GM18951 (cell line): ENCODE measurements at regions not wholly inside any gene's neighbourhood (a gene's known extent, or its start where the extent isn't known, plus 50 kb on each side); places are given as distances from the start of the nearest gene placed in this dataset.
"Not testable (repeated sequence)": the region's sequence is repeated elsewhere in the genome, so short reads cannot be mapped to it uniquely, and the experiment has no call there.

Experiments
- POLR2A ChIP-seq: IDR thresholded peaks from 4 replicates; pipeline ENCODE4 v1.6.1; 2011; ENCODE audit warnings: mild to moderate bottlenecking; ENCODE audit not compliant: insufficient read length, insufficient read depth; ENCODE audit errors: extremely low read depth
- in situ Hi-C: fragments of 300-500 bp; cut with MboI; formaldehyde crosslinking; loops from one replicate; pipeline ENCODE4 v1.12.0; 2022; ENCODE audit warnings: low sequenced_read_pairs, mixed read lengths, inconsistent platforms; ENCODE audit not compliant: unreplicated experiment

DNA sequence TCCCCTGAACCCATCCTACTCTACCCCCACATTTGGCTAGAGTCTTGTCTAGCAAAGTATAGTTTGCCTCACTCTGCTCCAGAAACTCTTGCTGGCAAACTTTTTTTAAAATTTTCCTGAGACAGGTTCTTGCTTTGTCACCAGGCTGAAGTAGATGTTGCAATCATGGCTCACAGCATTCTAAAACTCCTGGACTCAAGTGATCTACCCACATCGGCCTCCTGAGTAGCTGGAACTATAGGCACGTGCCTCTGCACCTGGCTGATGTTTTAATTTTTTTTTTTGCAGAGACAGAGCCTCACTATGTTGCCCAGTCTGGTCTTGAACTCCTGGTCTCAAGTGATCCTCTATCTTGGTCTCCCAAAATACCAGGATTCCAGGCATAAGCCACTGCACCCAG lies 175.8 kb upstream of the FBXL17 start:
- TF ChIP-seq POLR2A: no peak
- in situ Hi-C loops: no loop called here

DNA sequence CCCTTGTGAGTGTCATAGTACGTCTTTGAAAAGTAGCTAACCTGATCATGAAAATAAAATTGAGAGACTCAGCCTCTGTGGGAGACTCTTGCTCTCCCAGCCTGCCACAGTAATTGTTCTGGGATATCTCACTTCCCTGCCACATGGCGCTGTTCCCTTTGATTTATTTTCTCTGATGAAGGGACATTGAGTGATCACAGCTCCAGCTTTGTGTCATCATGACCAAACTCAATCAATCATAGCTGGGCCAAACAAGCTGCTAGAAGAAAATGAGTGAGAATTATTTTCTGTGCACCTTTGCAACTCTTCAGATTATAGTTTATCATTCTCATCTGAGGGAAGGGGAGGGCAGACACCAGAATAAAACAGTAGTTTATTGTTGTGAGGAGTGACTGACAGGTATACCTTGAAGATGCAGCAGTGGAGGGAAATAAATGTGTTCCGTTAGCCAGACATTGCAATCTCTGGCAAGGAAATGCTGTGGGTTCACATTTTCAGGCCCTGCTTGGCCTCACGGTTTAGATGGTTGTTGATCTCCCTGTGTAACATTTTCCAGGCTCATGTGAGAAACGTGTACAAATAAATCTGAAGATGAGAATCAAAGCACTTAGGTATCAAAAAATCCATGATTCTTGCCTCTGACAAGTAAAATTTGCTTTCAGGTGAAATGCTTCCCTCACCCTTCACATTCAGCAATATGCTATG lies 174.7 kb upstream of the FBXL17 start:
- in situ Hi-C loops: no loop called here
- no peak for TF ChIP-seq POLR2A

DNA sequence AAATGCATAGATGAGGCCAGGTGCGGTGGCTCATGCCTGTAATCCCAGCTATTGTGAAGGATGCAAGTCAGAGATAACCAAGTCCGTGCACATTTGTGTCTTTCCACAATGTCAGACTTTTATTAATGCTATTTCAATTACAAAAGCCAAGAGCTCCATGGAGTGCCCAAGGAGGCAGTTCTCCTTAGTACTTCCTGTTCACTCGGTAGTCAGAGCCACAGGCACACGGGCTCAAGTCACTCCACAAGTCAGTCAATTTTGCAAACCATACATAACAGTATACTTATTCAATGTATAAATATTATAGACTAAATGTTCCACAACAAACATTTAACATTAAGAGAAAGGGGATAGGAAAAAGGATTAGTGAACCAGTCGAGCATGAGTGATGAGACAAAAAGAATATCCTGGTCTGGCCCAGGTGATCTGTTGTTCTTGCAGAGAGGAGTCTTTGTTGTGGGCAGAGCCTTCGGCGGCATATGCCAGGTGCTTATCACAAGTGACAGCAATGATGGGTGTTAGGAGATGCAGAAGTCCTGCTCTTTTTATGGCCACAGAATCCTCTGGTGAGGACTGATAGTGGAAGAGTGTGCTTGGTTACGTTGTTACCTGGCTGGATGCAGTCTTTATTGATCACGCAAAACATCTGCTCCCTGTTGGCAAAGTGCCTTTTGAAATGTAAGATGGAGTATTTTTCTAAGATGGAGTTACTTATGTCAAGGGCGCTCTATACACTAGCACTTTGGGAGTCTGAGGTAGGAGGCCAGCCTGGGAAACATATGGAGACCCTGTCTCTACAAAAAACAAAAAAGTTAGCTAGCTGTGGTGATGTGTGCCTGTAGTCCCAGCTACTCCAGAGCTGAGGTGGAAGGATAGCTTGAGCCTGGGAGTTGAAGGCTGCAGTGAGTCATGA lies 167.0 kb upstream of the FBXL17 start:
- in situ Hi-C loops: no loop called here
- no peak for TF ChIP-seq POLR2A

DNA sequence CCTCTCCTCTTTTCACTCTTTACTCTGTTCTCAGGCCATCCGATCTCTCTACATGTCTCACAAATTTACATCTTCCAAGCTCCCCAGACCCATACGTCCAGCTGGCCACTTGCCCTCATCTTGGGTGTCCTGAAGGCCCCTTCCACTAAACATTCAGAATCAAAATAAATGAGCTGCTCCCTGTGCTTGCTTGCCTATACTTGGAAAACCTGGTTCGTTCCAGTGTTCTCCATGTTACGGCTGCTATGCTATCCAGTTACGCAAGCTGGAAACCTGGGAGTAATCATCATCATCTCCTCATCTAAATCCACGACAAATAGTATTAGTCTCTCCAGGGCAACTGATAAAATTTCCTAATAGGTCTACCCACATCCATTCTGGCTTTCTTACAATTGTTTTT lies 165.0 kb upstream of the FBXL17 start:
- in situ Hi-C loops: no loop called here
- TF ChIP-seq POLR2A: no peak

DNA sequence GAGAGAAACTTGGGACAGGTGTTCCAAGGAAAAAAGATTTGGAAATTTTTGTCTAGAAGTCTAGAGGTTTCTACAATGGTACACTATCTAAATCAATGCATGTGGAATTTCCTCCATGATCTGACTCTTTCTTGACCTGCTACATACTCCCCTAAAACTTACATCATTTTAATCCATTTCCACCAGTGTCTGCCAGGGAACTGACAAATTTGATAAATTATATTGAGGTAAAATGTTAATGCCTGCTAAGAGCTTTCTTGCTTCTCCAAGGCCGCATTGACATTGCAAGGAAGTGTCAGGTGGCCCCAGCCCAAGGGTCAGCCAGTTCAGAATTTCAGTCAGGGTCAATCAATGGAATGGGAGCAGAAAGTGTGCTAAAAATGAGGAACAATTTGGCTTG lies 163.4 kb upstream of the FBXL17 start:
- in situ Hi-C loops: no loop called here
- no peak for TF ChIP-seq POLR2A

DNA sequence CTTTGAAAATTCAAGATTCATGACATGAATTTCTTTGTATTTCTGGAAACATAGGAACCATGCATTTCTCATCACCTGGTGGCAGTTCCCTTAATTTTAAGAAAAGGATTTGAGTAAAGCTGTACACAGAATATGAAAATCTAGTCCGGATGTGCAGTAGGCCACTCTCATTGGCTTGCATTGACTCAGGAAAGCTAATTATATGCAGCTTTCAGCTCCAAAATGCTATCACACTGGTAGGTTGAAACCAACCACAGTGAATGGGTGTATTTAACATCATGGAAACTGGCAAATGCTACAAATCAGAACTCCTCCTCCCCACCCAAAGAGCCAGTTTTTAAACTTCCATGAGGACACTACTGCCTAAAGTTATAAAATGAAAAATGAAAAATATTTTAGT lies 161.6 kb upstream of the FBXL17 start:
- TF ChIP-seq POLR2A: no peak
- in situ Hi-C loops: no loop called here

DNA sequence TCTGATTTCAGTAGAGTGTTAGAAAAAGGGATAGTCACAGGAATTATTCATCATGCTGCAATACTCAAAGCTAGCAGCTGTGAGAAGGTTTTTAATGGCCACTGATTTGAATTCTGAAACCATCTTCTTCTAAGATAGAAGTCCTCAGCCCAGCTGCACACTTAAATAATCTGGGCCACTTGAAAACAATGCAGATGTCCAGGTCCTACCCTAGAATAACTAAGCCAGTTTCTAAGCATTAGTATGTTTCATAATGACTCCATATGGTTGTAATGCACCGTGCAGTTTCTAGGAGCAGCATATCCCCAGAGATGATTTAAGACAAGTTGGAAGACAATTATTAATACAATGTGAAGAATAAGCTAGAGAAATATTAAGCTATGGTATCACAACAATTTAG lies 159.9 kb upstream of the FBXL17 start:
- in situ Hi-C loops: no loop called here
- TF ChIP-seq POLR2A: no peak

DNA sequence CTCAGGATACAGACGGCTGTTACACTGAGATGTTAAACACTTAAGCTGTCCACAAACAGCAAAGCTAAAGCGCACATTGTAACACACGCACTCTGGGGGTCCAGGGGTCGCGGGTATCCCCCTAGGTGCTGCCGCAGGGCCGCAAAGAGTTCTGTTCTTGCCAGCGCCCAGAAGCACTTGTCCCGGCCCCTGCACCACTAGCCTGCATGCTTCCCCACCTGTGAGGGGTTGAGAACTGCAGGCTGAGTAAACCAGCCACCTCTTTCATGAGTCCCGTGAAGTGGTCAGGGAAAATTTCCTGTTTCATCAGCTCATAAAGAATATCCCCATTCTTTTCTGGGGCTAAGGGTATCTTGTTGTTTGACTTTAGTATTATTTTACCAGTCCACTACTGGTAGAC lies 154.4 kb upstream of the FBXL17 start:
- in situ Hi-C loops: no loop called here
- TF ChIP-seq POLR2A: no peak

DNA sequence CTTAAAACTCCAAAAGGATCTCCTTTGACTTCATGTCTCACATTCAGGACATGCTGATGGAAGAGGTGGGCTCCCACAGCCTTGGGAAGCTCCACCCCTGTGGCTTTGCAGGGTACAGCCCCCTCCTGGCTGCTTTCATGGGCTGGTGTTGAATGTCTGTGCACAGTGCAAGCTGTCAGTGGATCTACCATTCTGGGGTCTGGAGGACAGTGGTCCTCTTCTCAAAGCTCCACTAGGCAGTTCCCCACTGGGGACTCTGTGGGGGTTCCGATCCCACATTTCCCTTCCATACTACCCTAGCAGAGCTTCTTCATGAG lies 150.2 kb upstream of the FBXL17 start:
- in situ Hi-C loops: not testable (repeated sequence)

DNA sequence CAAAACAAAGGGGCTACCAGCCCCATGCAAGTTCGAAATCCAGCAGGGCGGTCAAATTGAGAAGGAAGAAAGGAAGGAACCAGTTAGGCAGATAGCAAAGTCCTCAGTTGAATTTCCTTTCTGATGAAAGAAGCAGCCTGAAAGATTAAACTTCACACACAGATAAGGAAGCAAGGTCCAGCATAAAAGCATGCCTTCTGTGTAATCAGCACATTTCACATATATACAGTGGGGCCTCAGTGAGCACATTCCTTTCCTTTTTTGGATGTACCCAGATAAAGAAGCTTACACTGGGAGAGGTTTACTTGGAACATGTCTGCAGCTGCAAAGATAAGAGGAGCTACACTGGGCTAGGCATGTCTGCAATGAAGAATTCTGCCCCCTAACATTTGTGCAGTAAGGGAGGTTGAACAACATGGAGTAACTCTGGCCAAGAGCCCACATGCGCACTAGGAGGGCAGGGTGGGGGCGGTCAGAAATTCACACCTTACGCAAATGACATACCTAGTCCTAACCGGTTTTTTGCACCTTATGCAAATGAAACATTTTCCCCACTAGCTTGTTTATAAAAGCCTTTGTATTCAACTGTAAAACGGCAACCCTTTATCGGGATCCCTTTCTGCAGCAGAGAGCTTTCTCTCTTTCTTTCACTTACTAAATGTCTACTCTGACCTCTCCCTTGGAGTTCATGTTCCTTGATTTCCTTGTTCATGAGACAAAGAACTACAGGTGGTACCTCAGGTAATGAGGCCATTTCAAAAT lies 149.7 kb upstream of the FBXL17 start:
- TF ChIP-seq POLR2A: no peak
- in situ Hi-C loops: no loop called here

DNA sequence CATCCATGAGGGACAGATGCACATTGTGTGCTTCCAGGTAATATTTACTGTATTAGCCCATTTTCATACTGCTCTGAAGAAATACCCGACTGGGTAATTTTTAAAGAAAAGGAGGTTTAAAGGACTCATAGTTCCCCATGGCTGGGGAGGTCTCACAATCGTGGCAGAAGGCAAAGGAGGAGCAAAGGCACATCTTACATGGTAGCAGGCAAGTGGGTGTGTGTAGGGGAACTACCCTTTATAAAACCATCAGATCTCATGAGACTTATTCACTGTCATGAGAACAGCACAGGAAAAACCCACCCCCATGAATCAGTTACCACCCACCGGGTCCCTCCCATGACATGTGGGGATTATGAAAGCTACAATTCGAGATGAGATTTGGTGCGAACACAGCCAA lies 148.8 kb upstream of the FBXL17 start:
- in situ Hi-C loops: no loop called here
- TF ChIP-seq POLR2A: no peak

DNA sequence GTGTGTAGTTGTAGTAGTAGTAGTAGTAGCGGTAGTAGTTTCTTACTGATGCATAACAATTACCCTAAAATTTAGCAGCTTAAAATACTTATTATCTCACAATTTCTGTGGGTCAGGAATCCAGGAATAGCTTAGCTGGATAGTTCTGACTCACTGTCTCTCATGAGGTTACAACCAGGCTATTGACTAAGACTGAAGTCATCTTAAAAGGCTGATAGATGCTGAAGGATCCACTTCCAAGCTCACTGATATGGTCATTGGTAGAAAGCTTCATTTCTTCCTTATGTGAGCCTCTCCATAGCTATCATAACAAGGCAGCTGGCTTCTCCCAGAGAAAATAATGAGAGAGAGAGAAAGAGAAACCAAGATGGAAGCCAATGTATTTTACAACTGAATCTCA lies 147.5 kb upstream of the FBXL17 start:
- TF ChIP-seq POLR2A: no peak
- in situ Hi-C loops: no loop called here

DNA sequence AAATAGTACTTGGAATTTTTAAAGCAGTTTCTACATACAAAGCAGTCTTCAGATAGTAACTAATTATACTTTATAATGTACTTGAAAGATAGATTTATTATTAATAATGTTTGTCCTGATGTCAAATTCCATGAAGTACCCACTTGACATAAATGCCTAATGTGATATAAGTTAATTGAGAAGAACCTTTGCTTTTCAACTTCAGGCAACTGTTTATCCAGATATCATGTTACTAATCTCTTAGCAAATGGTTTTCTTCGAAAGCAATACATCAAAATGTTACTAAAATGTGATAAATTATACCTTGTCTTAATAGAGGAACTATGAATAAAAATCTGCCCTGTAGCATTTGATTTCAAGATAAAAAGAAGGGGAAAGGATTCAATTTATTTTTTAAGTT lies 146.8 kb upstream of the FBXL17 start:
- in situ Hi-C loops: no loop called here
- no peak for TF ChIP-seq POLR2A

DNA sequence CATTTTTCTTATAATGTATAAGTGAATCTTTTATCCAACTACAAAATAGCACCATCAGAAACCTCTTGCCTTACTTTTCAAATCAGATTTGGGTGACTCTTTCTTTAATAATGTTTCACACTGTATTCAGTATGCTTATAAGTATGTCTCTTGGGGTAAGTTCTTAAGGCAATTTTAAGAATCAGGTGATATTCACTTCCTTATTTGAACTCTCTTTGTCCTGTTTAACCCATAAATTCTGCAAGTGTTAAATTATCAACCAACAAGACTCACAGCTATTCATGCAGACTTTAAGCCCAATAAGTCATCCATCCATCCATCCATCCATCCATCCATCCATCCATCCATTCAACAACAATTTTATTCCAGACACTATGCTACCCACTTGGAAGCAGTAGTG lies 142.7 kb upstream of the FBXL17 start:
- in situ Hi-C loops: no loop called here
- no peak for TF ChIP-seq POLR2A
